NCI-H82 treated with DMSO at 0.1 percent for 48 hours (cell line): ENCODE measurements at regions not wholly inside any gene's neighbourhood (a gene's known extent, or its start where the extent isn't known, plus 50 kb on each side); places are given as distances from the start of the nearest gene placed in this dataset.

Experiments used
- DNase-seq: peaks from one replicate; lab custom pipeline; 2025; ENCODE audit not compliant: unreplicated experiment; lab: John Stamatoyannopoulos, UW

- DNase-seq, result no peak
Measured at GRCh38 chr14:87540339-87540738, 452.6 kb downstream of the GALC start.

- DNase-seq, result no peak
Measured at GRCh38 chr14:87529081-87529480, 463.9 kb downstream of the GALC start.

GRCh38 chr14:87526731-87527130, 466.3 kb downstream of the GALC start:
- DNase-seq, result no peak

GRCh38 chr14:87524011-87524410, 469.0 kb downstream of the GALC start:
- DNase-seq, result no peak

GRCh38 chr14:87522575-87522974, 470.4 kb downstream of the GALC start:
- no peak for DNase-seq

- no peak for DNase-seq
Measured at GRCh38 chr14:87508333-87508732, 484.6 kb downstream of the GALC start.

- DNase-seq, result no peak
Measured at GRCh38 chr14:87503711-87504110, 489.3 kb downstream of the GALC start.

GRCh38 chr14:87497301-87497700, 495.7 kb downstream of the GALC start:
- no peak for DNase-seq

GRCh38 chr14:87494010-87494409, 499.0 kb downstream of the GALC start:
- DNase-seq, result no peak

- no peak for DNase-seq
Measured at GRCh38 chr14:87492561-87492960, 500.4 kb downstream of the GALC start.

- DNase-seq, result no peak
Measured at GRCh38 chr14:87491816-87492215, 501.2 kb downstream of the GALC start.

GRCh38 chr14:87489196-87489819, 503.7 kb downstream of the GALC start:
- DNase-seq, result no peak

GRCh38 chr14:87483271-87484260, 509.4 kb downstream of the GALC start:
- no peak for DNase-seq

GRCh38 chr14:87468531-87468930, 524.5 kb downstream of the GALC start:
- DNase-seq, result no peak

- DNase-seq, result no peak
Measured at GRCh38 chr14:87467578-87467977, 525.4 kb downstream of the GALC start.

GRCh38 chr14:87465770-87466169, 527.2 kb downstream of the GALC start:
- no peak for DNase-seq

- no peak for DNase-seq
Measured at GRCh38 chr14:87461704-87462103, 531.3 kb downstream of the GALC start.

- DNase-seq, result no peak
Measured at GRCh38 chr14:87457720-87458119, 535.3 kb downstream of the GALC start.

GRCh38 chr14:87450193-87450592, 542.8 kb downstream of the GALC start:
- no peak for DNase-seq

GRCh38 chr14:87449016-87449415, 544.0 kb downstream of the GALC start:
- no peak for DNase-seq

- no peak for DNase-seq
Measured at GRCh38 chr14:87443787-87444186, 549.2 kb downstream of the GALC start.

- DNase-seq, result no peak
Measured at GRCh38 chr14:87443039-87443438, 549.9 kb downstream of the GALC start.
